Pulmonary artery endothelial cell (primary cell): ENCODE measurements at regions not wholly inside any gene's neighbourhood (a gene's known extent, or its start where the extent isn't known, plus 50 kb on each side); places are given as distances from the start of the nearest gene placed in this dataset.

Experiments used
- DNase-seq: peaks from one replicate; pipeline ENCODE4 v3.0.0-alpha.2; 2011; ENCODE audit warnings: low read depth, low spot score

DNA sequence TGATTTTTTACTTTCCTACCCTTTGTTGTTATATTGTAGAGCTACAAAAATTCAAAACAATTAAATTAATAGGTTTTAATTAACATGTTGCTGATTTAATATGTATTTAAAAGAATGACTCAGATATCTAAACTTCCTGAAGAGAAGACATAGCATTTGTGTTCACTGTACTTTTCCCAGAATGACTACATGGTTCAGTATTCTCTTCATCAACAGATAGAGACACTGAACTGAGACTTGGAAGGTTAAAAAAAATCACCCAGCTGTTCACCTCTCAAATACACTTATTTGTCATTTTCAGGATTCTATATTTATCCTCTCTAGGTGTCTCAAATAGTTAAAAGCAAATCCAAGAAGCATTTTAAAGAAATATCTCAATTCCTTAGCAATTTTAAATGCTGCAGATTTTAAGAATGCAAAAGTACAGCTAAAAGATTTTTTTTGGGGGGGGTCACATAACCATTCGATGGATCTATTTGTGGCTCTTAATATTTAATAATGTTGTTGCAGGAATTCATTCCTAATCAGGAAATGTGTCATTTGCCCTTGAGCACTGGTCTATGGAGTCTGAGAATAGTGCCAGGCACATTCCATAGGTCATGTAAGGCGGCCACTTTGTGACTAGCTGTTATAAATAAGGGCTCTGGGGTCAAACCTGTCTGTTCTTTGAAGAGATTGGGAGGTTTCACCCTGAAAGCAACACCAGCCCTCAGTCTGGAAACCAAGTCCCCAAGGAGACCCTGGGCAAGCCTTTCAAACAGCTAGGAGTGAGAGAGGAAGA, 463.1 kb downstream of the NR2F1-AS1 start:
- DNase-seq = no peak

DNA sequence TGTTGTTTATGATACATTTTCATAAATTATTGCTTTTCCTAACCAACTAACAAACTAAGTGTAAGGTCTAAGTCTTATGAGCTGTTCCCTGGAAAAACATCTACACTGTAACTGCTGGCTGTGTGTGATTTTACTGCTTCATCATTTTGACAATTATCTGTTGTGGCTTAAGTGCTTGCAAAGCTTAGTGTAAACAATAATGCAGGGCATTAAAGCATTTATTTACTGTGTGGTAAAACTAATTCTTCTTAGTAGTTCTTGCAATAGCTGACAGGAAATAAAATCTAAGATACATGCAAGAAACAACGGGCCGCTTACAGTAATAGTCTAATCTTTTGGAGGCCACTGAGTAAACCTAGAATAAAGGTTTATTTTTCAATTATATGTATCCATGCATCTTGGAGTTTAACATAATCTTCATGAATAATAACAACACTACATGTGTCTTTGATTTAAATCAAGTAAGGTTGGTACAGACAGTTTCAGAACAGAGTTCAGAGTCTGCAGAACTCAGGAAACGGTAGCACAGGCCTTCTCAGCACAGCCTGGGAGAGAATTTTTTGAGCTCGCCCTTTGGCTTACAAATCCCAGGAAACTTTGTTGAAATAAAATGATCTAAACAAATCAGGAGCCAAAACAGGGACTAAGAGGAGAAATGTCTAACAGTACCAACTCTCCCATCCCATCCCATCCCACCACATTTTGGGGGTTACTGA, 473.1 kb downstream of the NR2F1-AS1 start:
- DNase-seq = no peak

- no peak for DNase-seq
Measured at GRCh38 chr5:93107141-93107540, 473.9 kb downstream of the NR2F1-AS1 start.

DNA sequence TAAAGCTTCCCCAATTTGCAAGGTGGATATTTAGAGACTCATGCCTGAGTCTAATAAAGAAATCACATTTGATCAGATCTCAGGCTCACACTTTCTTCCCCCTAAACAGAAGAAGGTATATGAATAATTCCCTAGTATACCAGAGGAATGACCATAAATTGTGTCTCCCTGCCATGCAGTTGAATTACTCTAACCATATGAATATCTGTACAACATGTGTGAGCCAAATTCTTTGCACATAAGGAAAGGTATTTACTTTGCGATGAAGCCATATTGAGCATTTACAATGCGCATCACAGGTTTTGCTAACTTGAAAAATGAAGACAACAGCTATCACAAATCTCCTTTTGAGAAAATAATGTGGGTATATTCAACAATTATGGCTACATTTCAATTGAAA, 479.4 kb downstream of the NR2F1-AS1 start:
- no peak for DNase-seq

DNA sequence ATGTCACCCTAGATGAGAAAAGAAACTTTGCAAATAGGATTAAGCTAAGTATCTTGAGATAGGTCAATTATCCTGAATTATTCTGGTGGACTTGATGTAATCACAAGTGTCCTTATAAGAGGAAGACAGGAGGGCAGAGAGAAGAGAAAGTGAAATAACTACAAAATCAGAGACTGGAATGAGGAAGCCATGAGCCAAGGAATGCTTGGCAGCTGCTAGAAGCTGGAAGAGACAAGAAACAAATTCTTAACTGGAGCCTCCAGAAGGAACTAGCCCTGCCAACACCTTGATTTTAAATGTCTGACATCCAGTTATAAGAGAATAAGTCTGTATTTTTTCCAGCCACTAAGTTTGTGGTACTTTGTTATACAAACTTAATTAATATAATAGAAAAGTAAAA, 480.0 kb downstream of the NR2F1-AS1 start:
- DNase-seq = no peak

- DNase-seq = no peak
Measured at GRCh38 chr5:93100428-93100827, 480.6 kb downstream of the NR2F1-AS1 start.

GRCh38 chr5:93099902-93100347, 481.1 kb downstream of the NR2F1-AS1 start:
- no peak for DNase-seq

- no peak for DNase-seq
Measured at GRCh38 chr5:93096561-93096960, 484.5 kb downstream of the NR2F1-AS1 start.

DNA sequence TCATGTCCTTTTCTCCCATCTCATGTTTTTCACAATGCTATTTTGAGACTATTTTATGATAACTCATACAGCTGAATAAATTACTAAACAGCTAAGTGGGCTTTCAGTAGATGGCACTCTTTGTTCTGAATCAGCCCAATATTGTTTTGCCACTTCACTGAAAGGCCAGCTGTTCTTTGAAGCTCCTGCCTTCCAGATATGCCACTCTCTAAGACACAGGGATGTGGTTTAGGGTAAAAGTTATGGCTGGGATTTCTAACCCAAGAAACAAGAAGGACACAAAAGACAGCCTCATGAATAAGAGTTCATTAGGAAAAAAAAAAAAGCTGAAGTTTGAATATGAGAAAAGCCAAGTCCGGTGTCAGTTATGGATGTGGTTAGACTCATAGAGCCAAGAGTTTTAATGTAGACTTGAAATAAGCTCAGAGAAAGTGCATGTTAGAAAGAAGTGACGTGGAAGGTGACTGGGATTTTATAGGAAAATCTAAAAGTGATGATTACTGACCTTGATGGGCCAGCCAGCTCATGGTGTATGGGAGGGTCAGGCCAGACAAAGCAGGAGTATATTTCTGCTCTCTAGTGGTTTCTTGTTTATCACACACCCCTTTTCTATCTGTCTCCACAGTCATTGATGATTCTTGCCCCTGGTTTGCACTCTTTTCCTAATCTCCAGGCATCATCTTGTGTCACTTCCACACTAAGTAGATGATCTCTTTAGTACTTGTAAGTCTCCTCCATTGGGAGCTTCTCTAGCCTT, 488.5 kb downstream of the NR2F1-AS1 start:
- DNase-seq = peak; percentile 36

DNA sequence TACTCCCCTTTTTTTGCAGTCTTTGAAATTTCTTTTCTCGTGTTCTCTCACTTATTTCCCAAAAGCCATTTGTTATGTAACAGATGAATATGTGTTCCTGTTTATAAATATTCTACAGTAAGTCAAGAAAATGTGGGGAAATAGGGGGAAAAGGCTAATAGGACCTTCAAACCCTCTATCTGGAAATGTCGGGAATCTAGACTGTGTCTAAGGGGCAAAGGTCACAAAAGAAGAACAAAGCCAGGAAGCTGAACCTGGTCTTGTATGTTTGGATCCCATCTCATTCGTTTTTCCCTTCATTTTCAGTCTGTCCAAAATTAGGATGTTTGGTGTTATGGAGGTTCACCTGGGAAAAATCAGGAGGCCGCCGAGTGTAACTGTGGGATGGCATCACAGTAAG, 490.3 kb downstream of the NR2F1-AS1 start:
- no peak for DNase-seq

- DNase-seq = no peak
Measured at GRCh38 chr5:93088592-93089389, 492.2 kb downstream of the NR2F1-AS1 start.

GRCh38 chr5:93087326-93087725, 493.7 kb downstream of the NR2F1-AS1 start:
- no peak for DNase-seq

GRCh38 chr5:93082981-93083380, 498.0 kb downstream of the NR2F1-AS1 start:
- no peak for DNase-seq

- DNase-seq = no peak
Measured at GRCh38 chr5:93079046-93079445, 502.0 kb downstream of the NR2F1-AS1 start.

GRCh38 chr5:93078082-93079038, 502.7 kb downstream of the NR2F1-AS1 start:
- DNase-seq = peak; percentile 97

DNA sequence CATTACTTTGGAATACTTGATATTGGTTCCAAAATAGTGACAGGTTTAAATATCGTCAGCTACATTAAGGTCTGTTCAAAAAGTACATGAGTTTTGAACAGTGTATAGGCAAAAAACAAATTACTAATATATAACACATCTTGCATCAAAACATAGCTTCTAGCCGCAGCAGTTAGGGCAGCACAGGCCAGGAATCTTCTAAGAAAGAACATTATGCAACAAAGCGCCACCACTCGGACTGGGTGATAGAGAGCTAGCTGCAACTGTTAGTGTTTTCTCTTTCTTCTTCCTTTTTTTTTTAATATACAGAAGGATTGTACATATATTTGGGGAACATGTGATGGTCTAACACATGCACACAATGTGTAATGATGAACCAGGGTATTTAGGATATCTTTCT, 504.5 kb downstream of the NR2F1-AS1 start:
- no peak for DNase-seq

DNA sequence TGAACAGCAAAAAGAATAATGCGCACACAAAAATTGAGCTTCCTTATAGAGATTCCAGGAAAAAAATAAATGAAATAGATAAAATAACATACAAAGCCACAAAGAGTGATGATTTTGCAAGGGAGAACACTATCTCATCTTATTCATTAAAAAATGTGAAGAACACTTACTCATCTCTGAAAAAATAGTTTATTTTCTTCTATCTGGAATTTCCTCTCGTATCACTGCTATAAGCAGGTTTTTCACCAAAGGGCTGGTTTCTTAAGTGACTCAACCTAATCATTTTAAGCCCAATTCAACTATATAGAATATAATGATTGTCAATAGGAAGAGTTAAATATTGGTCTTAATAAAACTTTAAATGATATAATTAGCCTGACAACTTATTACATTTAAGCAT, 504.9 kb downstream of the NR2F1-AS1 start:
- no peak for DNase-seq

DNA sequence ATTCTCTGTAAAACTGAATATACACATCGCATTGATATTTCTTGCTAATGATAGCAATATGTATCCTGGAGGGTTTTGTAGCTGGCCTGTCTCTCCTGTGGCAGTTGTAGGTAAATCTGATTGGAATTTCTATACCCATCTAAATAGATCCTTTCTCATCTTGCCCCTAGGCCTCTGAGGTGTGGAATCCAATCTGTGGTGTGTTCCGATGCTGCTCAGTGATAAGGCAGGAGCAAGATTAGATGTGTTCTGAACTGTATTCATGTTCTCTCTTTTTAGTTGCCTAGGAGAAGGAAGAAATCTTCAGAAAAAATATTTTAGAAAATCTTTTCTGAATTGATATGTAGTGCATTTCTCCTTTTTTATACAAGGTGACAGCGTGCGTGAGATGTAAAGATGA, 507.5 kb downstream of the NR2F1-AS1 start:
- DNase-seq = no peak

- peak; percentile 2 for DNase-seq
Measured at GRCh38 chr5:93072831-93073459, 508.1 kb downstream of the NR2F1-AS1 start.

GRCh38 chr5:93071710-93072109, 509.3 kb downstream of the NR2F1-AS1 start:
- DNase-seq = no peak
